ENCODE measurements at regions not wholly inside any gene's neighbourhood (a gene's known extent, or its start where the extent isn't known, plus 50 kb on each side); places are given as distances from the start of the nearest gene placed in this dataset.

- in situ Hi-C loops (cut with HindIII; ENCODE audit: low sequenced_read_pairs): no loop called here
- no peak overlapping the region for H3K4me3 ChIP-seq (ENCODE audit: low read depth, low read length)
- no peak for DNase-seq (ENCODE audit: low read depth)
- TF ChIP-seq, protein P1, sequence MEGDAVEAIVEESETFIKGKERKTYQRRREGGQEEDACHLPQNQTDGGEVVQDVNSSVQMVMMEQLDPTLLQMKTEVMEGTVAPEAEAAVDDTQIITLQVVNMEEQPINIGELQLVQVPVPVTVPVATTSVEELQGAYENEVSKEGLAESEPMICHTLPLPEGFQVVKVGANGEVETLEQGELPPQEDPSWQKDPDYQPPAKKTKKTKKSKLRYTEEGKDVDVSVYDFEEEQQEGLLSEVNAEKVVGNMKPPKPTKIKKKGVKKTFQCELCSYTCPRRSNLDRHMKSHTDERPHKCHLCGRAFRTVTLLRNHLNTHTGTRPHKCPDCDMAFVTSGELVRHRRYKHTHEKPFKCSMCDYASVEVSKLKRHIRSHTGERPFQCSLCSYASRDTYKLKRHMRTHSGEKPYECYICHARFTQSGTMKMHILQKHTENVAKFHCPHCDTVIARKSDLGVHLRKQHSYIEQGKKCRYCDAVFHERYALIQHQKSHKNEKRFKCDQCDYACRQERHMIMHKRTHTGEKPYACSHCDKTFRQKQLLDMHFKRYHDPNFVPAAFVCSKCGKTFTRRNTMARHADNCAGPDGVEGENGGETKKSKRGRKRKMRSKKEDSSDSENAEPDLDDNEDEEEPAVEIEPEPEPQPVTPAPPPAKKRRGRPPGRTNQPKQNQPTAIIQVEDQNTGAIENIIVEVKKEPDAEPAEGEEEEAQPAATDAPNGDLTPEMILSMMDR (IDR thresholded peaks at IDR 0.05; ENCODE audit: low read depth, low read length, missing control alignments): no peak
Measured at GRCh38 chr13:50334115-50334778, 319.0 kb downstream of the KCNRG start.

DNA sequence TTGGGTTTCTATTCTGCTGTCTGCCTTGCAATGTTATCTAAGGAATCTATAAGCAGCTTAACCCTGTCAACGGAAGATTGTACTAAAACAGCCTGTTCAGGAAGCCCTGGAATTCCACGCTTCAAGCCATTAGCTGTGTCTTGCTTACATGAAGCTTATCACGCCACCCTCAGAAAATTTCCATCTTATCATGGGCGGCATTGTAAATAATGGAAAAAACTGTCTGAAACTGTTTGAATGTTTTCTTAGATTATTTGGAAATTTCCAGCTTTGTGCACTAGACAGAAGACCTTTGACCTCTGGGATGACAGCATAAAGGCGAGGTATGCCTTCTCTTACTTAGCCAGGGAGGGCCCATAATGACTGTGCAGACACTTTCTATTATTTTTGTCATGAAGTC lies 319.7 kb downstream of the KCNRG start:
- TF ChIP-seq, protein P1 (IDR thresholded peaks at IDR 0.05; ENCODE audit: low read depth, low read length, missing control alignments): no peak
- DNase-seq (ENCODE audit: low read depth): no peak
- in situ Hi-C loops (cut with HindIII; ENCODE audit: low sequenced_read_pairs): no loop called here
- no peak overlapping the region for H3K4me3 ChIP-seq (ENCODE audit: low read depth, low read length)

GRCh38 chr13:50339271-50339670 lies 324.0 kb downstream of the KCNRG start:
- TF ChIP-seq, protein P1 (IDR thresholded peaks at IDR 0.05; ENCODE audit: low read depth, low read length, missing control alignments): no peak
- in situ Hi-C loops (cut with HindIII; ENCODE audit: low sequenced_read_pairs): no loop called here
- DNase-seq (ENCODE audit: low read depth): no peak
- no peak overlapping the region for H3K4me3 ChIP-seq (ENCODE audit: low read depth, low read length)

GRCh38 chr13:50340146-50340545 lies 324.9 kb downstream of the KCNRG start:
- in situ Hi-C loops (cut with HindIII; ENCODE audit: low sequenced_read_pairs): no loop called here
- no peak overlapping the region for H3K4me3 ChIP-seq (ENCODE audit: low read depth, low read length)
- TF ChIP-seq, protein P1 (IDR thresholded peaks at IDR 0.05; ENCODE audit: low read depth, low read length, missing control alignments): no peak
- no peak for DNase-seq (ENCODE audit: low read depth)

DNA sequence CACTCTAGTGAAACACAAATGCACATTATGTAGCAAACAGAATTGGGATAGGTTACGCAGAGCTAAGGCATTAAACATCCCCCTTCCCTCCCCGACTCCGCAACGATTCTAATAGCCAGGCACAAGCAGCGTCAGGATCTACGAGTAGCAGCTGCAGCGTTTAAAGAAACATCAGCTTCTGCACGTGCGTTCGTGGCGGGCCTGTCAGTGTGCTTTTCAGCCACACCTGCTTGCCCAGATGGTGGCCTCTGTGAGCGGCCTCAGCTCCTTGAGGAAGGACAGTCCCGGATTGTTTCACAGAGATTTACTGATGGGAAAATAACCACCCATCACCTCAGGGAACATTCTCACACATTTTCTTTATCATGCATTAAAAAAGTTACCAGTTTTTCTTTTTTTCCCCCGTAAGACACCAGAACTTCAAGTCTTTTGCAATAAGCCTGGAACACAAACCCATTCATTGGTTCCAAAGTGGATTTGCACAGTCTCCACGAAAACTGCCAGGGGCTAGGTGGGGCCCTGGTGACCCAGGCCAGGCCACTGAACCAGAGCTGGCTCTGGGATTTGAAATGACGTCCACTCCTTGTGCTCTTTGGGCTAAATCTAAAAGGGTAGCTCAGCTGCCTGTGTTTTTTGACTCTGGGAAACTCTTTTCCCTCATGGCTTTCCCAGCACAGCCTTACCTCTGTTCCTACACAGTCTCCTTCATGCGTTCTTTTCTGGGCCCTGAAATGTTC lies 325.5 kb downstream of the KCNRG start:
- in situ Hi-C loops (cut with HindIII; ENCODE audit: low sequenced_read_pairs): no loop called here

DNA sequence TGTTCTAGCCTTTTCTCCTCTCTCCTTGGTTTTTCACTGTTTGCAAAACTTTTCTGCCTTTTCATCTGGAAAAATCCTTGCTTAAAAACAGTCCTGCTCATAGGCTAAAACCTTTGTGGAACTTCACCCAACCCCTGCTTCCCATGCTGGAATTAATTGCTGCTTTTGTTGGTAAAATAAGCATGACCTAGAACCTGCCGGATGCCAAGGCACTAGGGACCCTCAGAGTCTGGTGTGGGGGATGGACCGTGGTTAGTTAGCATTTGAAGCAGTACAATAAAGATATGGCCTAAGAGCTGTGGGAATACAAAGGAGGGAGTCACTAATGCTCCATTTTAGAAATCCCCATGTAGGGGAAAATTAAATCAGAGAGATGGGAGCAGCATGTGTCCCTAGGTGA lies 326.3 kb downstream of the KCNRG start:
- no peak overlapping the region for H3K4me3 ChIP-seq (ENCODE audit: low read depth, low read length)
- TF ChIP-seq, protein P1 (IDR thresholded peaks at IDR 0.05; ENCODE audit: low read depth, low read length, missing control alignments): no peak
- DNase-seq (ENCODE audit: low read depth): no peak
- in situ Hi-C loops (cut with HindIII; ENCODE audit: low sequenced_read_pairs): no loop called here

More for the DNA sequence above, 325.5 kb downstream of the KCNRG start:
- DNase-seq (ENCODE audit: low read depth): no peak
- H3K4me3 ChIP-seq (ENCODE audit: low read depth, low read length): no peak overlapping the region
- TF ChIP-seq, protein P1 (IDR thresholded peaks at IDR 0.05; ENCODE audit: low read depth, low read length, missing control alignments): no peak

Measured in astrocyte of the cerebellum (primary cell).